Stomach (tissue), 4 donors: ENCODE measurements at regions not wholly inside any gene's neighbourhood (a gene's known extent, or its start where the extent isn't known, plus 50 kb on each side); places are given as distances from the start of the nearest gene placed in this dataset.

Experiments
- CTCF ChIP-seq, 7 experiments: fragments of 450-650 bp in 4 of 7; fragments of 200-600 bp in 3 of 7; sonication (generic) in 3 of 7; IDR thresholded peaks; one replicate each; pipeline ENCODE4 v1.5.1; 2016 to 2019; ENCODE audit warnings: antibody characterized with exemption in 7 of 7, control low read depth in 2 of 7, mild to moderate bottlenecking in 1 of 7
- POLR2A ChIP-seq, 4 donors: fragments of 450-650 bp; IDR thresholded peaks; one replicate each; pipeline ENCODE4 v1.6.1; 2016; ENCODE audit warnings: antibody characterized with exemption in 4 of 4, control low read depth in 2 of 4, mild to moderate bottlenecking in 1 of 4, moderate library complexity in 1 of 4

GRCh38 chr15:48002767-48003166, 118.0 kb upstream of the SLC24A5 start:
- TF ChIP-seq CTCF (IDR thresholded peaks at IDR 0.05) (no peak), POLR2A (IDR thresholded peaks at IDR 0.05) (no peak)
